ENCODE measurements at regions not wholly inside any gene's neighbourhood (a gene's known extent, or its start where the extent isn't known, plus 50 kb on each side); places are given as distances from the start of the nearest gene placed in this dataset.

DNA sequence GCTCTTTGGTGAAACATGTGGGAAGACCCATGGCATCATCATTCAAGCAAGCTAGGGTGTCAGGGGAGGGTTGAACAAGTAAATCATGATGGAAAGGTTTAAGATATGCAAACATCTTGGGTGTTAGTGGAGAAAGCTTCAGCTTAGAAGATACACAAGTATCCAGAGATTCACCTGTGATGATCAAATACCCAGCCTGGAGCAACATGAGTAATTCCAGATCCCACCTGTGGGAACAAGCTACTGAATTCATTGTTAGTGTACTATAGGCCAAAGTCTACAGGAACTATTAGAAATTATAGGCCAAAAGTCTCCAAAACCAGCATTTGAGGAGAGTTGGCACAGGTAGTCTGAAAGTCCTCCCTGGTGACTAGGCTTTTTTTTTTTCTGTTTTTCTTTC, 499.9 kb downstream of the NUF2 start:
- TF ChIP-seq EP300 (IDR thresholded peaks at IDR 0.05): no peak
- TF ChIP-seq, protein P1, sequence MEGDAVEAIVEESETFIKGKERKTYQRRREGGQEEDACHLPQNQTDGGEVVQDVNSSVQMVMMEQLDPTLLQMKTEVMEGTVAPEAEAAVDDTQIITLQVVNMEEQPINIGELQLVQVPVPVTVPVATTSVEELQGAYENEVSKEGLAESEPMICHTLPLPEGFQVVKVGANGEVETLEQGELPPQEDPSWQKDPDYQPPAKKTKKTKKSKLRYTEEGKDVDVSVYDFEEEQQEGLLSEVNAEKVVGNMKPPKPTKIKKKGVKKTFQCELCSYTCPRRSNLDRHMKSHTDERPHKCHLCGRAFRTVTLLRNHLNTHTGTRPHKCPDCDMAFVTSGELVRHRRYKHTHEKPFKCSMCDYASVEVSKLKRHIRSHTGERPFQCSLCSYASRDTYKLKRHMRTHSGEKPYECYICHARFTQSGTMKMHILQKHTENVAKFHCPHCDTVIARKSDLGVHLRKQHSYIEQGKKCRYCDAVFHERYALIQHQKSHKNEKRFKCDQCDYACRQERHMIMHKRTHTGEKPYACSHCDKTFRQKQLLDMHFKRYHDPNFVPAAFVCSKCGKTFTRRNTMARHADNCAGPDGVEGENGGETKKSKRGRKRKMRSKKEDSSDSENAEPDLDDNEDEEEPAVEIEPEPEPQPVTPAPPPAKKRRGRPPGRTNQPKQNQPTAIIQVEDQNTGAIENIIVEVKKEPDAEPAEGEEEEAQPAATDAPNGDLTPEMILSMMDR (IDR thresholded peaks at IDR 0.05): no peak

Measured in upper lobe of left lung (tissue), 4 donors.